Activated CD4-positive, alpha-beta T cell treated with anti-CD3 and anti-CD28 coated beads, Interleukin-2, amount 10 ng/mL, durations not matched to agents 7 days and 5 days (primary cell): ENCODE measurements at regions not wholly inside any gene's neighbourhood (a gene's known extent, or its start where the extent isn't known, plus 50 kb on each side); places are given as distances from the start of the nearest gene placed in this dataset.

Experiments
- CTCF ChIA-PET: fragments of 350-600 bp; sonication (Branson Sonifier 250); formaldehyde crosslinking; loops from one replicate; lab custom pipeline; 2021; ENCODE audit warnings: antibody characterized with exemption; lab: Charles Lee
- POLR2A ChIA-PET: fragments of 350-600 bp; sonication (Branson Sonifier 250); formaldehyde crosslinking; loops from one replicate; lab custom pipeline; 2021; ENCODE audit warnings: antibody characterized with exemption; lab: Charles Lee
- DNase-seq: peaks from one replicate; pipeline ENCODE4 v3.0.0-alpha.2; 2020
- H3K27ac Mint-ChIP-seq: one replicate; pipeline ENCODE4 v1.8.0; 2021; ENCODE audit warnings: mild to moderate bottlenecking, moderate library complexity, mixed read lengths
- H3K27me3 Mint-ChIP-seq: one replicate; pipeline ENCODE4 v1.8.0; 2021; ENCODE audit warnings: mixed read lengths
- H3K36me3 Mint-ChIP-seq: one replicate; pipeline ENCODE4 v1.8.0; 2021; ENCODE audit warnings: low read depth, mixed read lengths
- H3K4me1 Mint-ChIP-seq: one replicate; pipeline ENCODE4 v1.8.0; 2021; ENCODE audit warnings: mixed read lengths
- H3K4me3 Mint-ChIP-seq: one replicate; pipeline ENCODE4 v1.8.0; 2021; ENCODE audit warnings: mild to moderate bottlenecking, moderate library complexity, mixed read lengths
- H3K9me3 Mint-ChIP-seq: one replicate; pipeline ENCODE4 v1.8.0; 2021; ENCODE audit warnings: mixed read lengths

GRCh38 chr18:46302528-46303485 lies 198.6 kb downstream of the HAUS1 start:
- no peaks in the 10 kb centered on the region for H3K36me3 Mint-ChIP-seq
- peaks cover 20% of the 10 kb centered on the region for H3K27me3 Mint-ChIP-seq
- H3K27ac Mint-ChIP-seq = no peak overlapping the region
- H3K4me1 Mint-ChIP-seq = peaks cover 6% of the 10 kb centered on the region
- ChIA-PET POLR2A (no interaction called here), CTCF (interaction anchor here (1.6 kb wide), 1 partner anchor 21 kb away, joined by 5 read pairs; no protein-coding TSS in a partner anchor)
- H3K9me3 Mint-ChIP-seq = peaks cover 3% of the 10 kb centered on the region
- H3K4me3 Mint-ChIP-seq = no peak overlapping the region
- no peak for DNase-seq

GRCh38 chr18:46310258-46310657 lies 206.1 kb downstream of the HAUS1 start:
- Mint-ChIP-seq H3K4me3 (no peak overlapping the region), H3K27me3 (peaks cover 15% of the 10 kb centered on the region), H3K4me1 (no peaks in the 10 kb centered on the region), H3K27ac (no peak overlapping the region), H3K36me3 (no peaks in the 10 kb centered on the region), H3K9me3 (peaks cover 3% of the 10 kb centered on the region)
- ChIA-PET CTCF (no interaction called here), POLR2A (no interaction called here)
- no peak for DNase-seq

- Mint-ChIP-seq H3K9me3 (peaks cover 3% of the 10 kb centered on the region), H3K27ac (no peak overlapping the region), H3K36me3 (no peaks in the 10 kb centered on the region), H3K4me1 (no peaks in the 10 kb centered on the region), H3K27me3 (peaks cover 15% of the 10 kb centered on the region), H3K4me3 (no peak overlapping the region)
- ChIA-PET POLR2A (no interaction called here), CTCF (no interaction called here)
- no peak for DNase-seq
These were observed 206.6 kb downstream of the HAUS1 start for GRCh38 chr18:46310675-46311345.

GRCh38 chr18:46311491-46311890 lies 207.3 kb downstream of the HAUS1 start:
- DNase-seq = no peak
- H3K27ac Mint-ChIP-seq = no peak overlapping the region

GRCh38 chr18:46312221-46312620 lies 208.0 kb downstream of the HAUS1 start:
- H3K27ac Mint-ChIP-seq = no peak overlapping the region
- ChIA-PET POLR2A (no interaction called here), CTCF (no interaction called here)
- H3K27me3 Mint-ChIP-seq = peaks cover 9% of the 10 kb centered on the region
- H3K4me3 Mint-ChIP-seq = no peak overlapping the region
- H3K9me3 Mint-ChIP-seq = peaks cover 3% of the 10 kb centered on the region
- no peaks in the 10 kb centered on the region for H3K4me1 Mint-ChIP-seq
- no peak for DNase-seq
- no peaks in the 10 kb centered on the region for H3K36me3 Mint-ChIP-seq

More at GRCh38 chr18:46311491-46311890, 207.3 kb downstream of the HAUS1 start:
- no peak overlapping the region for H3K4me3 Mint-ChIP-seq
- POLR2A ChIA-PET = no interaction called here
- H3K36me3 Mint-ChIP-seq = no peaks in the 10 kb centered on the region
- CTCF ChIA-PET = no interaction called here
- H3K4me1 Mint-ChIP-seq = no peaks in the 10 kb centered on the region
- H3K9me3 Mint-ChIP-seq = peaks cover 3% of the 10 kb centered on the region
- peaks cover 12% of the 10 kb centered on the region for H3K27me3 Mint-ChIP-seq

GRCh38 chr18:46313521-46313920 lies 209.3 kb downstream of the HAUS1 start:
- ChIA-PET POLR2A (no interaction called here), CTCF (interaction anchor here (0.6 to 2.2 kb wide), 2 partner anchors 15 to 18 kb away, joined by 4 to 5 read pairs; no protein-coding TSS in a partner anchor)

GRCh38 chr18:46314011-46314410 lies 209.8 kb downstream of the HAUS1 start:
- no peak overlapping the region for H3K27ac Mint-ChIP-seq
- CTCF ChIA-PET = interaction anchor here (0.6 to 2.2 kb wide), 2 partner anchors 15 to 18 kb away, joined by 4 to 5 read pairs; no protein-coding TSS in a partner anchor

More at GRCh38 chr18:46313521-46313920, 209.3 kb downstream of the HAUS1 start:
- Mint-ChIP-seq H3K27ac (no peak overlapping the region), H3K4me3 (no peak overlapping the region), H3K9me3 (no peaks in the 10 kb centered on the region), H3K36me3 (no peaks in the 10 kb centered on the region), H3K27me3 (peaks cover under 1% of the 10 kb centered on the region), H3K4me1 (no peaks in the 10 kb centered on the region)
- DNase-seq = no peak

GRCh38 chr18:46315161-46315560 lies 211.0 kb downstream of the HAUS1 start:
- no peak for DNase-seq
- H3K4me3 Mint-ChIP-seq = no peak overlapping the region
- H3K27me3 Mint-ChIP-seq = peaks cover 2% of the 10 kb centered on the region
- H3K27ac Mint-ChIP-seq = no peak overlapping the region
- ChIA-PET CTCF (interaction anchor here (0.7 to 2.2 kb wide), 2 partner anchors 20 to 142 kb away, joined by 3 to 5 read pairs; a partner anchor contains a TSS), POLR2A (no interaction called here)
- no peaks in the 10 kb centered on the region for H3K4me1 Mint-ChIP-seq
- no peaks in the 10 kb centered on the region for H3K9me3 Mint-ChIP-seq
- no peaks in the 10 kb centered on the region for H3K36me3 Mint-ChIP-seq

More at GRCh38 chr18:46314011-46314410, 209.8 kb downstream of the HAUS1 start:
- Mint-ChIP-seq H3K27me3 (peaks cover 1% of the 10 kb centered on the region), H3K36me3 (no peaks in the 10 kb centered on the region), H3K4me1 (no peaks in the 10 kb centered on the region), H3K4me3 (no peak overlapping the region), H3K9me3 (no peaks in the 10 kb centered on the region)
- POLR2A ChIA-PET = no interaction called here
- DNase-seq = no peak

- DNase-seq = no peak
- H3K36me3 Mint-ChIP-seq = no peaks in the 10 kb centered on the region
- POLR2A ChIA-PET = no interaction called here
- peaks cover 2% of the 10 kb centered on the region for H3K27me3 Mint-ChIP-seq
- CTCF ChIA-PET = no interaction called here
- H3K4me3 Mint-ChIP-seq = no peak overlapping the region
- H3K27ac Mint-ChIP-seq = no peak overlapping the region
- no peaks in the 10 kb centered on the region for H3K9me3 Mint-ChIP-seq
- no peaks in the 10 kb centered on the region for H3K4me1 Mint-ChIP-seq
These were observed 214.2 kb downstream of the HAUS1 start for GRCh38 chr18:46318356-46318755.

- Mint-ChIP-seq H3K36me3 (no peaks in the 10 kb centered on the region), H3K4me3 (no peak overlapping the region), H3K4me1 (peaks cover 3% of the 10 kb centered on the region), H3K9me3 (no peaks in the 10 kb centered on the region), H3K27me3 (peaks cover 2% of the 10 kb centered on the region), H3K27ac (no peak overlapping the region)
- CTCF ChIA-PET = no interaction called here
- no peak for DNase-seq
- POLR2A ChIA-PET = no interaction called here
These were observed 215.6 kb downstream of the HAUS1 start for GRCh38 chr18:46319783-46320182.

GRCh38 chr18:46320297-46320696 lies 216.1 kb downstream of the HAUS1 start:
- H3K9me3 Mint-ChIP-seq = no peaks in the 10 kb centered on the region
- no peak overlapping the region for H3K4me3 Mint-ChIP-seq
- ChIA-PET POLR2A (no interaction called here), CTCF (no interaction called here)
- peaks cover 2% of the 10 kb centered on the region for H3K27me3 Mint-ChIP-seq
- H3K4me1 Mint-ChIP-seq = peaks cover 3% of the 10 kb centered on the region
- no peak for DNase-seq
- H3K36me3 Mint-ChIP-seq = no peaks in the 10 kb centered on the region
- H3K27ac Mint-ChIP-seq = no peak overlapping the region

- Mint-ChIP-seq H3K4me3 (no peak overlapping the region), H3K9me3 (no peaks in the 10 kb centered on the region), H3K4me1 (peaks cover 3% of the 10 kb centered on the region), H3K27me3 (peaks cover 2% of the 10 kb centered on the region), H3K36me3 (no peaks in the 10 kb centered on the region), H3K27ac (no peak overlapping the region)
- ChIA-PET POLR2A (no interaction called here), CTCF (no interaction called here)
- DNase-seq = no peak
These were observed 216.9 kb downstream of the HAUS1 start for GRCh38 chr18:46320928-46321711.
